ENCODE measurements at regions not wholly inside any gene's neighbourhood (a gene's known extent, or its start where the extent isn't known, plus 50 kb on each side); places are given as distances from the start of the nearest gene placed in this dataset.

GRCh38 chr5:84695330-84695729, 310.6 kb upstream of the EDIL3 start:
- TF ChIP-seq ZNF274 (IDR thresholded peaks at IDR 0.05; ENCODE audit: low read depth, low read length) (no peak), SUZ12 (IDR thresholded peaks at IDR 0.05; ENCODE audit: extremely low read depth, insufficient read depth, insufficient read length) (no peak), YY1 (IDR thresholded peaks at IDR 0.05; ENCODE audit: insufficient read depth, insufficient read length) (no peak)
